H9 (cell line): ENCODE measurements at regions not wholly inside any gene's neighbourhood (a gene's known extent, or its start where the extent isn't known, plus 50 kb on each side); places are given as distances from the start of the nearest gene placed in this dataset.

Source experiments
- DNase-seq: peaks from one replicate; pipeline ENCODE4 v3.0.0-alpha.2; 2017
- H2AFZ ChIP-seq: one replicate; pipeline ENCODE4 v1.6.1; 2013; ENCODE audit warnings: mild to moderate bottlenecking, low read length, control low read depth, moderate library complexity
- H2AK5ac ChIP-seq: 2 replicates; pipeline ENCODE4 v1.6.1; 2013; ENCODE audit warnings: low read length, control low read depth, mixed read lengths; ENCODE audit not compliant: insufficient read length
- H2BK120ac ChIP-seq: one replicate; pipeline ENCODE4 v1.6.1; 2013; ENCODE audit warnings: low read depth, mild to moderate bottlenecking, low read length, control low read depth, inconsistent platforms; ENCODE audit not compliant: poor library complexity, severe bottlenecking
- H2BK12ac ChIP-seq: 2 replicates; pipeline ENCODE4 v1.6.1; 2013; ENCODE audit warnings: low read length, control low read depth, mixed read lengths, low read depth; ENCODE audit not compliant: insufficient read length
- H2BK15ac ChIP-seq: 2 replicates; pipeline ENCODE4 v1.6.1; 2013; ENCODE audit warnings: low read depth, low read length, control low read depth
- H2BK20ac ChIP-seq: one replicate; pipeline ENCODE4 v1.6.1; 2013; ENCODE audit warnings: low read depth, mild to moderate bottlenecking, low read length, control low read depth, inconsistent platforms; ENCODE audit not compliant: poor library complexity, severe bottlenecking
- H2BK5ac ChIP-seq: 2 replicates; pipeline ENCODE4 v1.6.1; 2013; ENCODE audit warnings: low read length, control low read depth, mixed read lengths; ENCODE audit not compliant: insufficient read length
- H3K14ac ChIP-seq: 2 replicates; pipeline ENCODE4 v1.6.1; 2013; ENCODE audit warnings: low read length, control low read depth; ENCODE audit not compliant: insufficient read depth
- H3K18ac ChIP-seq: 2 replicates; pipeline ENCODE4 v1.6.1; 2013; ENCODE audit warnings: low read depth, mild to moderate bottlenecking, mixed read lengths, low read length, control low read depth; ENCODE audit not compliant: insufficient read length
- H3K23ac ChIP-seq: 2 replicates; pipeline ENCODE4 v1.6.1; 2013; ENCODE audit warnings: low read length, control low read depth, mixed read lengths, low read depth; ENCODE audit not compliant: insufficient read length
- H3K23me2 ChIP-seq: 2 replicates; pipeline ENCODE4 v1.6.1; 2013; ENCODE audit warnings: low read depth, mild to moderate bottlenecking, mixed read lengths, low read length, control low read depth; ENCODE audit not compliant: insufficient read length, poor library complexity, severe bottlenecking
- H3K27ac ChIP-seq: 2 replicates; pipeline ENCODE4 v1.5.1; 2013; ENCODE audit warnings: low read length, control low read depth, mixed read lengths, low read depth; ENCODE audit not compliant: insufficient read length
- H3K27me3 ChIP-seq: 2 replicates; pipeline ENCODE4 v1.6.1; 2013; ENCODE audit warnings: low read length, control low read depth, inconsistent platforms; ENCODE audit not compliant: insufficient read depth
- H3K4ac ChIP-seq: 2 replicates; pipeline ENCODE4 v1.6.1; 2013; ENCODE audit warnings: low read depth, mild to moderate bottlenecking, control low read depth, inconsistent platforms, low read length, moderate library complexity
- H3K4me1 ChIP-seq: 2 replicates; pipeline ENCODE4 v1.6.1; 2013; ENCODE audit warnings: low read length, control low read depth, inconsistent platforms; ENCODE audit not compliant: insufficient read depth
- H3K4me2 ChIP-seq: 2 replicates; pipeline ENCODE4 v1.6.1; 2013; ENCODE audit warnings: low read length, control low read depth, mixed read lengths; ENCODE audit not compliant: insufficient read length, insufficient read depth
- H3K56ac ChIP-seq: 2 replicates; pipeline ENCODE4 v1.6.1; 2013; ENCODE audit warnings: low read depth, mild to moderate bottlenecking, mixed read lengths, low read length, control low read depth; ENCODE audit not compliant: insufficient read length
- H3K79me1 ChIP-seq: 2 replicates; pipeline ENCODE4 v1.6.1; 2013; ENCODE audit warnings: low read depth, mild to moderate bottlenecking, moderate library complexity, low read length, control low read depth, inconsistent platforms; ENCODE audit not compliant: insufficient read depth, poor library complexity, severe bottlenecking
- H3K79me2 ChIP-seq: 2 replicates; pipeline ENCODE4 v1.6.1; 2013; ENCODE audit warnings: low read length, control low read depth, inconsistent platforms; ENCODE audit not compliant: insufficient read depth
- H3K9ac ChIP-seq: 2 replicates; pipeline ENCODE4 v1.6.1; 2013; ENCODE audit warnings: low read length, control low read depth, mixed read lengths; ENCODE audit not compliant: insufficient read length; ENCODE audit errors: extremely low read depth
- H3K9me3 ChIP-seq: one replicate; pipeline ENCODE4 v1.6.1; 2013; ENCODE audit warnings: low read depth, low read length, inconsistent platforms; ENCODE audit not compliant: control insufficient read depth
- H3T11ph ChIP-seq: one replicate; pipeline ENCODE4 v1.6.1; 2013; ENCODE audit warnings: mild to moderate bottlenecking, low read length, control low read depth, inconsistent platforms
- H4K20me1 ChIP-seq: one replicate; pipeline ENCODE4 v1.6.1; 2013; ENCODE audit not compliant: control insufficient read depth, insufficient read length, insufficient read depth
- H4K5ac ChIP-seq: 2 replicates; pipeline ENCODE4 v1.6.1; 2013; ENCODE audit warnings: low read depth, mild to moderate bottlenecking, mixed read lengths, low read length, control low read depth; ENCODE audit not compliant: insufficient read length
- H4K8ac ChIP-seq: replicated peaks from 2 replicates; pipeline ENCODE4 v1.6.1; 2013; ENCODE audit warnings: low read length, control low read depth, mixed read lengths, low read depth; ENCODE audit not compliant: insufficient read length
- H4K91ac ChIP-seq: 2 replicates; pipeline ENCODE4 v1.6.1; 2013; ENCODE audit warnings: low read depth, mild to moderate bottlenecking, moderate library complexity, mixed read lengths, low read length, control low read depth; ENCODE audit not compliant: insufficient read length
- H3K27ac Mint-ChIP-seq, 3 experiments: 2 replicates in 2 of 3; 3 replicates in 1 of 3; pipeline ENCODE4 v1.8.0; 2020 to 2021; ENCODE audit warnings: mixed read lengths in 3 of 3, mild to moderate bottlenecking in 1 of 3, moderate library complexity in 1 of 3
- H3K27me3 Mint-ChIP-seq: 2 replicates; pipeline ENCODE4 v1.8.0; 2021; ENCODE audit warnings: low read depth, mild to moderate bottlenecking, moderate library complexity, mixed read lengths
- H3K36me3 Mint-ChIP-seq, 3 experiments: 2 replicates in 2 of 3; 3 replicates in 1 of 3; pipeline ENCODE4 v1.8.0; 2020 to 2021; ENCODE audit warnings: low read depth in 3 of 3, mixed read lengths in 3 of 3; ENCODE audit not compliant: insufficient read depth in 1 of 3
- H3K4me1 Mint-ChIP-seq, 2 experiments: 2 replicates each; pipeline ENCODE4 v1.8.0; 2020; ENCODE audit warnings: mixed read lengths in 2 of 2
- H3K4me3 Mint-ChIP-seq, 2 experiments: 2 replicates in 1 of 2; 3 replicates in 1 of 2; pipeline ENCODE4 v1.8.0; 2020 to 2021; ENCODE audit warnings: mild to moderate bottlenecking in 2 of 2, mixed read lengths in 2 of 2, moderate library complexity in 1 of 2
- H3K9me3 Mint-ChIP-seq, 2 experiments: 2 replicates in 1 of 2; 3 replicates in 1 of 2; pipeline ENCODE4 v1.8.0; 2020; ENCODE audit warnings: mild to moderate bottlenecking in 2 of 2, mixed read lengths in 2 of 2, moderate library complexity in 1 of 2
- WGBS: extraction: QIAGEN DNeasy Blood & Tissue Kit; methylation state at CpG from one replicate; pipeline ENCODE4 v1.1.7; 2013; ENCODE audit warnings: missing lambda C conversion rate, low lambda C conversion rate, mixed read lengths; ENCODE audit not compliant: insufficient read length; ENCODE audit errors: extremely low coverage; 5-methylcytosine and 5-hydroxymethylcytosine counted together
- TF ChIP-seq, protein P1 (sequence below): fragments of 200-600 bp; sonication (generic); conservative IDR thresholded peaks from 3 replicates; pipeline ENCODE4 v1.8.0; 2021; ENCODE audit warnings: antibody characterized with exemption, mild to moderate bottlenecking

DNA sequence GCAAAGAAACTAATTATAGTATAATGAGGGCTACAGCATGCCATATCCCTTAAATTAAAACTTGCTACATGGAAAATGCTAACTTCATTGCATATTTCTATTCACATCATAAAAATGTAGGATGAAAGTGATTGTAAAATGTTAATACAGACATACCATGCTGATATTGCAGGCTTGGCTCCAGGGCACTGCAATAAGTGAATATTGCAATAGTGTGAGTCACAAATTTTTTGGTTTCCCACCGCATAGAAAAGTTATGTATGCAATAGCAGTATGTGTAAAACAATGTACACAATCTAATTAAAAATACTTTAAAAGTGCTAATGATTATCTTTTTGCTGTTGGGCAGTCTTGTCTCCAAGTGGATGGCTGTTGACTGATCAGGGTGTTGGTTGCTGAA, 162.1 kb downstream of the CD8B2 start:
- Histone ChIP-seq H4K91ac (no peak overlapping the region), H3K27me3 (no peaks in the 10 kb centered on the region), H2AK5ac (no peak overlapping the region), H4K5ac (no peak overlapping the region), H3T11ph (no peak overlapping the region), H2BK20ac (no peak overlapping the region), H3K4me1 (no peaks in the 10 kb centered on the region), H2BK12ac (no peak overlapping the region), H3K79me1 (no peaks in the 10 kb centered on the region), H3K9ac (no peak overlapping the region), H3K4ac (no peak overlapping the region), H4K8ac (no peak overlapping the region), H2BK5ac (no peak overlapping the region), H3K18ac (no peak overlapping the region), H3K23ac (no peak overlapping the region), H3K56ac (no peak overlapping the region), H2AFZ (no peak overlapping the region), H3K9me3 (no peaks in the 10 kb centered on the region), H2BK15ac (no peak overlapping the region), H3K27ac (no peak overlapping the region), H3K14ac (no peak overlapping the region), H4K20me1 (no peaks in the 10 kb centered on the region), H2BK120ac (no peak overlapping the region), H3K79me2 (no peaks in the 10 kb centered on the region), H3K4me2 (no peak overlapping the region), H3K23me2 (no peaks in the 10 kb centered on the region)
- H3K4me1 Mint-ChIP-seq: no peaks in the 10 kb centered on the region
- H3K36me3 Mint-ChIP-seq: no peaks in the 10 kb centered on the region
- H3K9me3 Mint-ChIP-seq: no peaks in the 10 kb centered on the region
- TF ChIP-seq, protein P1, sequence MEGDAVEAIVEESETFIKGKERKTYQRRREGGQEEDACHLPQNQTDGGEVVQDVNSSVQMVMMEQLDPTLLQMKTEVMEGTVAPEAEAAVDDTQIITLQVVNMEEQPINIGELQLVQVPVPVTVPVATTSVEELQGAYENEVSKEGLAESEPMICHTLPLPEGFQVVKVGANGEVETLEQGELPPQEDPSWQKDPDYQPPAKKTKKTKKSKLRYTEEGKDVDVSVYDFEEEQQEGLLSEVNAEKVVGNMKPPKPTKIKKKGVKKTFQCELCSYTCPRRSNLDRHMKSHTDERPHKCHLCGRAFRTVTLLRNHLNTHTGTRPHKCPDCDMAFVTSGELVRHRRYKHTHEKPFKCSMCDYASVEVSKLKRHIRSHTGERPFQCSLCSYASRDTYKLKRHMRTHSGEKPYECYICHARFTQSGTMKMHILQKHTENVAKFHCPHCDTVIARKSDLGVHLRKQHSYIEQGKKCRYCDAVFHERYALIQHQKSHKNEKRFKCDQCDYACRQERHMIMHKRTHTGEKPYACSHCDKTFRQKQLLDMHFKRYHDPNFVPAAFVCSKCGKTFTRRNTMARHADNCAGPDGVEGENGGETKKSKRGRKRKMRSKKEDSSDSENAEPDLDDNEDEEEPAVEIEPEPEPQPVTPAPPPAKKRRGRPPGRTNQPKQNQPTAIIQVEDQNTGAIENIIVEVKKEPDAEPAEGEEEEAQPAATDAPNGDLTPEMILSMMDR: no peak
- DNase-seq: no peak
- no peak overlapping the region for H3K27ac Mint-ChIP-seq
- no CpG with 5 or more reads among the region's 1 CpG for WGBS
- no peaks in the 10 kb centered on the region; the same call in 1 of the 2 replicates for H3K27me3 Mint-ChIP-seq
- no peak overlapping the region for H3K4me3 Mint-ChIP-seq
